IMR-90 (cell line): ENCODE measurements at regions not wholly inside any gene's neighbourhood (a gene's known extent, or its start where the extent isn't known, plus 50 kb on each side); places are given as distances from the start of the nearest gene placed in this dataset.

ENCODE experiments used
- ATAC-seq: fragments of 200-7000 bp; cut with Tn5 transposase; 2 replicates; pipeline ENCODE4 v1.9.1; 2020; ENCODE audit warnings: low read depth, mild to moderate bottlenecking, moderate library complexity
- BruUV-seq: library from RNA; stranded (reverse); fragments of 400-500 nt; replicated peaks from 2 replicates; lab custom pipeline; 2021; lab: Mats Ljungman, UMichigan
- CTCF ChIA-PET: fragments of 300-600 bp; formaldehyde crosslinking; extraction: SDS; loops from one replicate; lab custom pipeline; 2021; ENCODE audit warnings: antibody characterized with exemption; lab: Yijun Ruan, JAX
- POLR2A ChIA-PET: fragments of 300-600 bp; sonication (Branson Sonifier 250); formaldehyde crosslinking; loops from one replicate; lab custom pipeline; 2022; ENCODE audit warnings: antibody characterized with exemption; ENCODE audit not compliant: unreplicated experiment; lab: Charles Lee
- DNase-seq: peaks from one replicate; pipeline ENCODE4 v3.0.0; 2013
- H2AFZ ChIP-seq: replicated peaks from 2 replicates; pipeline ENCODE3; 2013; ENCODE audit warnings: low read length, mild to moderate bottlenecking; ENCODE audit not compliant: poor library complexity
- H2AK5ac ChIP-seq: 2 replicates; pipeline ENCODE4 v1.6.1; 2013; ENCODE audit warnings: low read depth, low read length, inconsistent platforms
- H2AK9ac ChIP-seq: replicated peaks from 2 replicates; pipeline ENCODE3; 2013; ENCODE audit warnings: mild to moderate bottlenecking, low read depth, low read length, moderate library complexity; ENCODE audit not compliant: poor library complexity
- H2BK120ac ChIP-seq: 2 replicates; pipeline ENCODE4 v1.6.1; 2013; ENCODE audit warnings: low read depth, low read length, inconsistent platforms
- H2BK15ac ChIP-seq: 3 replicates; pipeline ENCODE4 v1.6.1; 2013; ENCODE audit warnings: low read depth, low read length, inconsistent platforms
- H2BK20ac ChIP-seq: 2 replicates; pipeline ENCODE4 v1.6.1; 2013; ENCODE audit warnings: low read depth, mild to moderate bottlenecking, inconsistent platforms, low read length, moderate library complexity
- H2BK5ac ChIP-seq: 2 replicates; pipeline ENCODE4 v1.6.1; 2013; ENCODE audit warnings: mild to moderate bottlenecking, low read depth, low read length, inconsistent platforms; ENCODE audit not compliant: poor library complexity, severe bottlenecking
- H3K14ac ChIP-seq: replicated peaks from 2 replicates; pipeline ENCODE4 v1.6.1; 2013; ENCODE audit warnings: low read depth, low read length, inconsistent platforms
- H3K18ac ChIP-seq: 2 replicates; pipeline ENCODE4 v1.6.1; 2013; ENCODE audit warnings: low read depth, low read length, control low read depth
- H3K23ac ChIP-seq: 2 replicates; pipeline ENCODE4 v1.6.1; 2013; ENCODE audit warnings: low read depth, low read length, inconsistent platforms
- H3K27ac ChIP-seq: 2 replicates; pipeline ENCODE4 v1.5.1; 2013; ENCODE audit warnings: mild to moderate bottlenecking, control low read depth, low read length; ENCODE audit not compliant: insufficient read depth
- H3K27me3 ChIP-seq: 2 replicates; pipeline ENCODE4 v1.6.1; 2013; ENCODE audit warnings: low read length; ENCODE audit not compliant: control insufficient read depth, insufficient read depth
- H3K36me3 ChIP-seq: 2 replicates; pipeline ENCODE4 v1.6.1; 2013; ENCODE audit warnings: low read length, mixed read lengths; ENCODE audit not compliant: control insufficient read depth, insufficient read depth
- H3K4ac ChIP-seq: 2 replicates; pipeline ENCODE4 v1.6.1; 2013; ENCODE audit warnings: low read depth, low read length, inconsistent platforms
- H3K4me1 ChIP-seq: 2 replicates; pipeline ENCODE4 v1.6.1; 2013; ENCODE audit warnings: low read length, mixed read lengths; ENCODE audit not compliant: control insufficient read depth, insufficient read depth
- H3K4me2 ChIP-seq: 2 replicates; pipeline ENCODE4 v1.6.1; 2013; ENCODE audit warnings: low read depth, mild to moderate bottlenecking, control low read depth, low read length, moderate library complexity
- H3K4me3 ChIP-seq: 2 replicates; pipeline ENCODE4 v1.5.1; 2013; ENCODE audit warnings: low read depth, mild to moderate bottlenecking, control low read depth, low read length, moderate library complexity; ENCODE audit not compliant: insufficient read depth
- H3K56ac ChIP-seq: 2 replicates; pipeline ENCODE4 v1.6.1; 2013; ENCODE audit warnings: low read length, inconsistent platforms; ENCODE audit not compliant: insufficient read depth; ENCODE audit errors: extremely low read depth
- H3K79me1 ChIP-seq, 2 experiments: 2 replicates each; pipeline ENCODE4 v1.6.1; 2013; ENCODE audit warnings: low read length in 2 of 2, inconsistent platforms in 1 of 2, low read depth in 1 of 2
- H3K9ac ChIP-seq: 2 replicates; pipeline ENCODE4 v1.6.1; 2013; ENCODE audit warnings: low read depth, low read length, control low read depth
- H3K9me1 ChIP-seq: 2 replicates; pipeline ENCODE4 v1.6.1; 2013; ENCODE audit warnings: low read length, inconsistent platforms; ENCODE audit not compliant: insufficient read depth
- H3K9me3 ChIP-seq: 2 replicates; pipeline ENCODE4 v1.6.1; 2013; ENCODE audit warnings: low read length; ENCODE audit not compliant: control insufficient read depth, insufficient read depth
- H4K20me1 ChIP-seq: 2 replicates; pipeline ENCODE4 v1.6.1; 2013; ENCODE audit warnings: low read length, inconsistent platforms; ENCODE audit not compliant: insufficient read depth
- H4K5ac ChIP-seq: 2 replicates; pipeline ENCODE4 v1.6.1; 2013; ENCODE audit warnings: mild to moderate bottlenecking, low read depth, low read length, control low read depth
- H4K8ac ChIP-seq, 2 experiments: 2 replicates each; pipeline ENCODE4 v1.6.1; 2013; ENCODE audit warnings: low read depth in 2 of 2, low read length in 2 of 2, control low read depth in 1 of 2, inconsistent platforms in 1 of 2
- H4K91ac ChIP-seq: 2 replicates; pipeline ENCODE4 v1.6.1; 2013; ENCODE audit warnings: low read depth, low read length, inconsistent platforms; ENCODE audit not compliant: insufficient read depth
- BHLHE40 ChIP-seq: fragments of 150-350 bp; IDR thresholded peaks from 2 replicates; pipeline ENCODE4 v1.6.1; 2016; ENCODE audit warnings: mild to moderate bottlenecking, low read depth, low read length
- RAD21 ChIP-seq: IDR thresholded peaks from 2 replicates; pipeline ENCODE4 v1.6.1; 2012; ENCODE audit warnings: low read length, improper control_type of control experiment
- RCOR1 ChIP-seq: IDR thresholded peaks from 2 replicates; pipeline ENCODE4 v1.6.1; 2012; ENCODE audit warnings: mild to moderate bottlenecking, low read length, improper control_type of control experiment; ENCODE audit not compliant: insufficient replicate concordance
- WGBS, 2 experiments: methylation state at CpG; one replicate each; pipeline versions ENCODE4 v1.1.5 to v1.1.7; 2013; ENCODE audit warnings: missing lambda C conversion rate in 2 of 2; ENCODE audit not compliant: insufficient read length in 1 of 2; ENCODE audit errors: extremely low coverage in 2 of 2; 5-methylcytosine and 5-hydroxymethylcytosine counted together
- dilution Hi-C: fragments of 300-500 bp; cut with HindIII; formaldehyde crosslinking; loops from one replicate; pipeline ENCODE4 v1.14.3; 2018; ENCODE audit warnings: low sequenced_read_pairs; ENCODE audit not compliant: unreplicated experiment
- in situ Hi-C: fragments of 300-500 bp; cut with MboI; formaldehyde crosslinking; loops from 3 replicates; pipeline ENCODE4 v1.14.3; 2019; ENCODE audit warnings: low sequenced_read_pairs, inconsistent platforms, mixed read lengths
- intact Hi-C: fragments of 100-400 bp; cut with micrococcal nuclease; formaldehyde crosslinking; loops from 2 replicates; pipeline ENCODE4 v1.10.0; 2022

DNA sequence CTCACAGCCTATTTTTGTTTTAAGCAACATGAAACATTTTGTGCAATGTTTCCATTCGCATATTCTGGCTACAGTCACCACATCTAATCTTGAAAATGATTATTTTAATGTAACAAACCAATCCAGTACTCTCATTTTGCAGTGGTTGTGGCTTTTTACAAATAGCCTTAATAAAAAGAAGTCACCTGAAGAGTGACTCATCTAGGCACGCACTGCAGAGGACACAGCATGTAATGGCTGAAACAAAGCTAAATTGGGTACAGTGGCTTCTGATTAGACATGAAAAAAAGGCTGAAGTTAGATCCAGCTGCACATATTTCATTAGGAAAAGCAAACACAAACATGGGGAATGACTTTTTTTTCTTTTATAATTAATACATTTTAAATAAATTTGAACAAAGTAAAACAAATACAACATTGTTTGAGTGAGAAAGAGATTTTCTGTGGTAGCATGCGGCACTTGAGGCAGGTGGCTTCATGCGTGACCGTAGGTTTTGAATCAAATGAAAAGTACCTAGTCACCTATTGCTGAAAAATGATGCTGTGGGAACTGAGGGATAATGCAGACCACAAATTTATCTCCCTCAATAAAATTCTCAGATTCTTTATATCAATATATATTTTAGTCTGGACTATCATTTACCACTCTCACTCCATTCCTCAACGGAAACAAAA, 240.8 kb upstream of the DDX53 start:
- DNase-seq (no peak), ATAC-seq (no peak)
- Histone ChIP-seq H4K8ac (no peak overlapping the region), H2AFZ (no peak overlapping the region), H2BK120ac (no peak overlapping the region), H3K4ac (no peak overlapping the region), H3K9ac (no peak overlapping the region), H3K56ac (no peak overlapping the region), H3K9me3 (no peaks in the 10 kb centered on the region), H3K4me3 (no peak overlapping the region), H2BK5ac (no peak overlapping the region), H3K4me1 (no peaks in the 10 kb centered on the region), H2BK20ac (no peak overlapping the region), H3K9me1 (no peaks in the 10 kb centered on the region), H2AK5ac (no peak overlapping the region), H3K27ac (no peak overlapping the region), H3K27me3 (no peaks in the 10 kb centered on the region), H3K36me3 (no peaks in the 10 kb centered on the region), H3K18ac (no peak overlapping the region), H4K20me1 (no peaks in the 10 kb centered on the region), H2AK9ac (no peak overlapping the region), H4K5ac (no peak overlapping the region), H3K4me2 (no peak overlapping the region), H2BK15ac (no peak overlapping the region), H4K91ac (no peak overlapping the region), H3K79me1 (no peaks in the 10 kb centered on the region), H3K14ac (no peak overlapping the region), H3K23ac (no peak overlapping the region)
- WGBS, 2 experiments, result no CpG with 5 or more reads among the region's 6 CpGs
- intact Hi-C loops, result no loop called here
- dilution Hi-C loops, result no loop called here
- POLR2A ChIA-PET, result no interaction called here
- in situ Hi-C loops, result no loop called here
- no TSS peak for BruUV-seq
- no peak for TF ChIP-seq RAD21
- no peak for TF ChIP-seq RCOR1
- no peak for TF ChIP-seq BHLHE40
- CTCF ChIA-PET, result interaction anchor here (2.9 kb wide), 1 partner anchor 11 kb away, joined by 12 read pairs; no protein-coding TSS in a partner anchor
